Upper lobe of left lung (tissue), 6 donors: ENCODE measurements at regions not wholly inside any gene's neighbourhood (a gene's known extent, or its start where the extent isn't known, plus 50 kb on each side); places are given as distances from the start of the nearest gene placed in this dataset.

Experiments
- ATAC-seq, 2 donors: fragments of 200-7000 bp; cut with Tn5 transposase; one replicate each; pipeline ENCODE4 v1.9.1; 2022; ENCODE audit warnings: mild to moderate bottlenecking in 2 of 2, moderate library complexity in 2 of 2; ENCODE audit not compliant: low FRiP score in 2 of 2
- DNase-seq, 2 donors: peaks; one replicate each; pipeline ENCODE4 v3.0.0-alpha.2; 2019 to 2020
- H3K27ac ChIP-seq, 4 donors: fragments of 200-600 bp; sonication (generic); one replicate each; pipeline ENCODE4 v1.5.1; 2016 to 2019
- H3K27me3 ChIP-seq, 4 donors: fragments of 200-600 bp; sonication (generic); one replicate each; pipeline ENCODE4 v1.5.1; 2017 to 2019
- H3K36me3 ChIP-seq, 4 donors: fragments of 200-600 bp; sonication (generic); one replicate each; pipeline ENCODE4 v1.5.1; 2016 to 2019
- H3K4me1 ChIP-seq, 4 donors: fragments of 200-600 bp; sonication (generic); one replicate each; pipeline ENCODE4 v1.5.1; 2018 to 2019
- H3K4me3 ChIP-seq, 4 donors: fragments of 200-600 bp; sonication (generic); one replicate each; pipeline ENCODE4 v1.5.1; 2017 to 2019; ENCODE audit warnings: mild to moderate bottlenecking in 2 of 4, moderate library complexity in 1 of 4
- H3K9me3 ChIP-seq, 4 donors: fragments of 200-600 bp; sonication (generic); one replicate each; pipeline ENCODE4 v1.5.1; 2018 to 2019
- EP300 ChIP-seq, 4 donors: sonication (generic); formaldehyde crosslinking; IDR thresholded peaks; one replicate each; pipeline ENCODE4 v1.5.1; 2017; ENCODE audit warnings: antibody characterized with exemption in 4 of 4, control low read depth in 2 of 4
- POLR2A ChIP-seq, 4 donors: fragments of 450-650 bp; IDR thresholded peaks; one replicate each; pipeline ENCODE4 v1.5.1; 2016 to 2017; ENCODE audit warnings: antibody characterized with exemption in 4 of 4, mild to moderate bottlenecking in 2 of 4
- POLR2AphosphoS5 ChIP-seq, 2 donors: sonication (generic); formaldehyde crosslinking; IDR thresholded peaks; one replicate each; pipeline ENCODE4 v1.5.1; 2017; ENCODE audit warnings: antibody characterized with exemption in 2 of 2
- WGBS, 2 donors: methylation state at CpG; one replicate each; pipeline ENCODE4 v1.1.5; 2017 to 2018; 5-methylcytosine and 5-hydroxymethylcytosine counted together
- TF ChIP-seq, protein P1 (sequence below), 6 experiments: fragments of 450-650 bp in 4 of 6; fragments of 200-600 bp in 2 of 6; sonication (generic) in 2 of 6; IDR thresholded peaks; one replicate each; pipeline ENCODE4 v1.5.1; 2016 to 2019; ENCODE audit warnings: antibody characterized with exemption in 6 of 6
- donor health status: DM: no; HTN: no; CAD: no; lungs with moderate emphysema.
- donor health status: DM: no; HTN: yes; CAD: no; lungs with severe emphysema.

- DNase-seq (peak in 1 of 2 donors; percentile 47), ATAC-seq (no peak)
- no peak overlapping the region for H3K4me3 ChIP-seq
- WGBS, 2 donors: 86 to 89% methylated on average over 19 of the region's 19 CpGs
- peaks cover 18 to 28% (median 25%) of the 10 kb centered on the region in 4 donors for H3K4me1 ChIP-seq
- TF ChIP-seq EP300 (IDR thresholded peaks at IDR 0.05) (no peak), POLR2AphosphoS5 (IDR thresholded peaks at IDR 0.05) (no peak), POLR2A (IDR thresholded peaks at IDR 0.05) (no peak)
- TF ChIP-seq, protein P1, sequence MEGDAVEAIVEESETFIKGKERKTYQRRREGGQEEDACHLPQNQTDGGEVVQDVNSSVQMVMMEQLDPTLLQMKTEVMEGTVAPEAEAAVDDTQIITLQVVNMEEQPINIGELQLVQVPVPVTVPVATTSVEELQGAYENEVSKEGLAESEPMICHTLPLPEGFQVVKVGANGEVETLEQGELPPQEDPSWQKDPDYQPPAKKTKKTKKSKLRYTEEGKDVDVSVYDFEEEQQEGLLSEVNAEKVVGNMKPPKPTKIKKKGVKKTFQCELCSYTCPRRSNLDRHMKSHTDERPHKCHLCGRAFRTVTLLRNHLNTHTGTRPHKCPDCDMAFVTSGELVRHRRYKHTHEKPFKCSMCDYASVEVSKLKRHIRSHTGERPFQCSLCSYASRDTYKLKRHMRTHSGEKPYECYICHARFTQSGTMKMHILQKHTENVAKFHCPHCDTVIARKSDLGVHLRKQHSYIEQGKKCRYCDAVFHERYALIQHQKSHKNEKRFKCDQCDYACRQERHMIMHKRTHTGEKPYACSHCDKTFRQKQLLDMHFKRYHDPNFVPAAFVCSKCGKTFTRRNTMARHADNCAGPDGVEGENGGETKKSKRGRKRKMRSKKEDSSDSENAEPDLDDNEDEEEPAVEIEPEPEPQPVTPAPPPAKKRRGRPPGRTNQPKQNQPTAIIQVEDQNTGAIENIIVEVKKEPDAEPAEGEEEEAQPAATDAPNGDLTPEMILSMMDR (IDR thresholded peaks at IDR 0.05): no peak
- H3K27me3 ChIP-seq: no peaks in the 10 kb centered on the region
- H3K36me3 ChIP-seq: no peaks in the 10 kb centered on the region
- no peak overlapping the region for H3K27ac ChIP-seq
- no peaks in the 10 kb centered on the region for H3K9me3 ChIP-seq
These were observed 100.3 kb downstream of the B3GNT2 start for GRCh38 chr2:62296034-62296831.

DNA sequence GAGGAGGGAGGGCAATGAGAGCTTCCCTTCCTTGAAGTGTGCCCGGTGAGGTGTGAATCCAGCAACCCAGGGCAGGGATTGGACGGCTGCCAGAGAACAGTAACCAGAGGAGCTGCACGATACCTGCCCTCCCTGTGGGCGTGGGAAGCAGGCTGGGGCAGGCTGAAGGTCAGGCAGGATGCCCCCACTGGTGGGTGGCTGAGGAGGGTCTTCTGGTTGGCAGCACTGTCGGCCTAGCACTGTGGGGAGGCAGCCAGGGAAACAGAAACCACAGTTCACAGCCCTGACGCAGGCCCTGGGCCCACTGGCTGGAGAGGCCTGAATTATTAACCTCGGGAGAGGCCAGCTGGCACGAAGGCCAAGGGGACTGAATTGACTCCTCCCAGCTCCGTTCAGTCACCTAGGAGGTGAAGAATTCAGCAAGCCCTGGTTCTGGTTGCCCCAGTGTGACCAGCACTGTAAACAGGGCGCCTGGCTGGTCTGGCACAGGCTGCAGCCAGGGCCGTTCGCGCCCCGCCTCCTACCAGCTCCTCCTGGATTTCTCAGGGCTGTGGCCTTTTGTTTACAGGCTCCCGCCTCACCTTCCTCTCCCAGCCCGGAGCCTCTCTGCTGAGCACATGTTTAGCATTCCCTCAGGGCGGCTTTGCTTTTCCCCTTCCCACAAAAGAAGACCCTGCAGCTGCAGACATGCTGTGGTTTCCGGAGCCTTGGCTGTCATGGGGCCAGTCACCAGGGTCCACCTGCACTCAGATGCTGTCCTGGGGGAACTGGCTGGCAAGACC is 97.8 kb downstream of the B3GNT2 start:
- Histone ChIP-seq H3K4me3 (peak overlapping the region in 3 of 4 donors; percentile 4 to 24 (median 11)), H3K4me1 (peaks cover 18 to 28% (median 25%) of the 10 kb centered on the region in 4 donors), H3K9me3 (no peaks in the 10 kb centered on the region), H3K36me3 (no peaks in the 10 kb centered on the region), H3K27ac (peak overlapping the region; percentile 43 to 86 (median 80)), H3K27me3 (no peaks in the 10 kb centered on the region)
- peak; percentile 72 to 93 for ATAC-seq
- DNase-seq: peak; percentile 88 to 91
- 25 to 36% methylated on average over 10 to 18 of the region's 18 CpGs for WGBS, 2 donors
- TF ChIP-seq POLR2AphosphoS5 (IDR thresholded peaks at IDR 0.05) (peak in 1 of 2 donors; percentile 38), POLR2A (IDR thresholded peaks at IDR 0.05) (peak in 2 of 4 donors; percentile 28 to 32)
- TF ChIP-seq, protein P1 (IDR thresholded peaks at IDR 0.05): no peak

DNA sequence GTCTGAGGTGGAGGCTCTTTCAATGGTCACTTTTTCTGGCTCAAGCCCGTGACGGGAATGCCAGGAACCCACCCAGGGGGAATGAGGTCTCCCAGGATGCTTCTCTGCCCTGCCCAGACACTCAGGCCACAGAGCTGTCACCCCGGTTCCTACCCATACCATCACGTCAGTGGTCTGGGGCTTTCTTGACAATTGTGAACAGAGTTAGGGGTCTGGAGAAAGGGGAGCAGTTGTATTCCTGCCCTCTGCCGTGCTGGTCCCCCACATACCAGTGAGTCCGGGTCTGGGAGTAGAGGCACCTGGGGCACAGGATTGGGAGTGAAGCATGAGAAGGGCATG is 97.2 kb downstream of the B3GNT2 start:
- peak overlapping the region; percentile 43 to 86 (median 80) for H3K27ac ChIP-seq
- H3K4me1 ChIP-seq: peaks cover 21 to 30% (median 27%) of the 10 kb centered on the region in 4 donors
- H3K9me3 ChIP-seq: no peaks in the 10 kb centered on the region
- TF ChIP-seq EP300 (IDR thresholded peaks at IDR 0.05) (no peak), POLR2AphosphoS5 (IDR thresholded peaks at IDR 0.05) (no peak), POLR2A (IDR thresholded peaks at IDR 0.05) (no peak)
- TF ChIP-seq, protein P1 (IDR thresholded peaks at IDR 0.05): no peak
- WGBS, 2 donors: 78 to 93% methylated on average over 4 to 6 of the region's 6 CpGs
- H3K4me3 ChIP-seq: peak overlapping the region in 1 of 4 donors; percentile 24
- no peaks in the 10 kb centered on the region for H3K27me3 ChIP-seq
- no peaks in the 10 kb centered on the region for H3K36me3 ChIP-seq
- ATAC-seq (peak in 1 of 2 donors; percentile 6), DNase-seq (no peak)

DNA sequence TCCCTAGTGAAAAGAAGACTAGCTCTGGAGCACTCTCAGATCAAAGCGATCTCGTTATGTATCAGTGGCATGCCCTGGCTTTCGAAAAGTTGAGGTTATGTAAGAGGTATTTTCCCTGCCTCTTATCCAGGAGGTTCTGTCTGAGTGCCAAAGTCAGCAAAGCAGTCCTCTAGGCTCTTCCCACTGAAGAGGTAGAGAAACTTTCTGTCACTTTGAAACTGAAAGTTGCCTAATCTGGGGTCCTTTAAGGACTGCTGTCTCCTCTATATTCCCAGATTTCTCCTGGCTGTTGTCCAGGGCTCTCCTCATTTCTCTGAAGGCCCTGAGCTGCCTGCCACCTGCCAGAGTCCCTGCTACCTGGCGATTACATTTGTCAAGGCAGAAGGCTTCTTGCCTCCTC is 96.3 kb downstream of the B3GNT2 start:
- no peaks in the 10 kb centered on the region for H3K9me3 ChIP-seq
- no peaks in the 10 kb centered on the region for H3K27me3 ChIP-seq
- WGBS, 2 donors: 43 to 59% methylated on average over 4 of the region's 4 CpGs
- peak in 1 of 2 donors; percentile 83 for DNase-seq
- peak overlapping the region in 3 of 4 donors; percentile 78 to 86 (median 83) for H3K27ac ChIP-seq
- H3K4me3 ChIP-seq: peak overlapping the region in 1 of 4 donors; percentile 26
- H3K36me3 ChIP-seq: no peaks in the 10 kb centered on the region
- peak in 1 of 4 donors; percentile 89 for TF ChIP-seq EP300 (IDR thresholded peaks at IDR 0.05)
- TF ChIP-seq POLR2A (IDR thresholded peaks at IDR 0.05): no peak
- TF ChIP-seq POLR2AphosphoS5 (IDR thresholded peaks at IDR 0.05): peak in 1 of 2 donors; percentile 38
- peaks cover 24 to 36% (median 29%) of the 10 kb centered on the region in 4 donors for H3K4me1 ChIP-seq
- peak; percentile 55 for ATAC-seq

DNA sequence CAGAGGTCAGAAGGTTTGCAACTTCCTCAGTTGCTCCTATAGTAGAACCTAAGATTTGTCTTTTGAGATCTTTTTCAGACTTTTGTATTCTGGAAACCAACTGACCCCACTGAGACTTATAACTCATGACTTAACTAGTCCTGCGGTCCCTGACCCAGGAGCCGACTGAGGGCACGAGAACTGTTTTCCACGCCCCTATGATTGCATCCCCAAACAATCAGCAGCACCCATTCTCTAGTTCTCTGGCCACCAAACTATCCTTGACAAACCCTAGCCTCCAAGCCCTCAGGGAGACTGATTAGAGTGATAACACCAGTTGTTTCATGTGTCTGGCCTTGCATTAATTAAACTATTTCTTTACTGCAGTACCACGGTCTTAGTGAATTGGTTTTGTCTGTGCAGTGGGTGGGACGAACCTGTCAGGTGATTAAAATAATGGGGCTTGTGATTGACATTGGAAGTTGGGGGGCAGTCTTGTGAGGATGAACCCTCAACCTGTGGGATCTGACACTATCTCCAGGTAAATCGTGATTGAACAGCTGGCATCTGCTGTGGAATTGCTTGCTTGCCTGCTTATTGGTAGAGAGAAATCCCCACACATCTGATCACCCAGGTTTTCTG is 95.7 kb downstream of the B3GNT2 start:
- WGBS, 2 donors: 85 to 89% methylated on average over 7 of the region's 7 CpGs

More for the DNA sequence above, 95.7 kb downstream of the B3GNT2 start:
- Histone ChIP-seq H3K4me3 (no peak overlapping the region), H3K4me1 (peaks cover 24 to 36% (median 29%) of the 10 kb centered on the region in 4 donors), H3K9me3 (no peaks in the 10 kb centered on the region), H3K27ac (no peak overlapping the region), H3K36me3 (no peaks in the 10 kb centered on the region), H3K27me3 (no peaks in the 10 kb centered on the region)
- no peak for DNase-seq
- TF ChIP-seq POLR2AphosphoS5 (IDR thresholded peaks at IDR 0.05): no peak
- no peak for TF ChIP-seq POLR2A (IDR thresholded peaks at IDR 0.05)
- TF ChIP-seq, protein P1 (IDR thresholded peaks at IDR 0.05): no peak
- no peak for TF ChIP-seq EP300 (IDR thresholded peaks at IDR 0.05)
- ATAC-seq: no peak
